ENCODE measurements at regions not wholly inside any gene's neighbourhood (a gene's known extent, or its start where the extent isn't known, plus 50 kb on each side); places are given as distances from the start of the nearest gene placed in this dataset.

DNA sequence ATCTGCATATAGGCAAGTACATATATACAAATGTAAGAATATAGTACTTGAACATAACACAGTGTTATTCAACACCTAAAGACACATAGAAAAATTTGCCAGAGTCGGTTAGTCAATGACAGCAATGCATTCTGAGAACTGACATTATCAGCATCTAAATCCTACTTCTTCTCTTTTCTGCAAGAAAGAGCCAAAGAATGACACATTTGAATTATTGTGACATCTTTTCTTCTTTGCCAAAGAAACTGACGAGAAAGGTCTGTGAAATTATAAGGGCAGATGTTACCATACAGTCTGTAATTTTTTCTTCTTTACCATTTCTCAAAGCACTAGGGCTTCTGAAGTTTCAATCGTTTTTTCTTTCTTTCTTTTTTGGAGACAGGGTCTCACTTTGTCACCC is 350.9 kb upstream of the NBEA start:
- H3K36me3 Mint-ChIP-seq (ENCODE audit: low read depth): no peaks in the 10 kb centered on the region
- no peak for ATAC-seq (replicated peaks)
- H3K4me1 Mint-ChIP-seq: no peaks in the 10 kb centered on the region
- H3K4me3 Mint-ChIP-seq: no peak overlapping the region
- H3K9me3 Mint-ChIP-seq: peaks cover 3% of the 10 kb centered on the region
- H3K27me3 Mint-ChIP-seq: peaks cover 7% of the 10 kb centered on the region
- no peak overlapping the region for H3K27ac Mint-ChIP-seq

DNA sequence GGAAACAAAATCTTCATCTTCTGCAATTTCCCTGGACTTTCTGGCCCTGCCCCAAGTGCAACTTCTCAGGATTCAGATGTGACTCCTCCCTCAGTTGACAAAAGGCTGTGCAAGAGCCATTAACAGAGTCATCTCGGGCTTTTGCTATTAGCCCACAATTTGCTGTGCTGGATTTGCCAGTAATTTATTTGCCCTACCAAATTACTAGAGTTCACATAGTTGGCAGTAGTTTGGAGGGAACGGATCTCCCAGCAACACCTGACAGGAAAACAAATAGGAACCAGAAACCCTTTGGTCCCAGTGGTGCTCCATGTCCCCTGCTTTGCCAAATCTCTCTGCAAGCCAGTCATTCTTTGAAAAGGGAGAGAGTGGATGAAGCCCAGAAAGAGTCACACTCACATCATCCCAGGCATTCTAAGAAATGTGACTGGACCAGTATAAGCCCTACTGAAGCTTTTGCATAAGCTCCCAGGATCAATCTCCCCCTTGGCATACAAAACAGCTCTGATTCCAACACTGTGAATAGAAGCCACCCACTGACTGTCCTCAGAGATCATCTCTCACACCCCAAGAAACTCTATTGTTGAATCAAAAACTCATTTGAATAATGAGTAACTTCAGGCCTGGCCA is 350.1 kb upstream of the NBEA start:
- Mint-ChIP-seq H3K9me3 (peaks cover 3% of the 10 kb centered on the region), H3K4me1 (no peaks in the 10 kb centered on the region), H3K27ac (no peak overlapping the region), H3K36me3 (ENCODE audit: low read depth) (no peaks in the 10 kb centered on the region), H3K27me3 (peaks cover 7% of the 10 kb centered on the region), H3K4me3 (no peak overlapping the region)
- ATAC-seq (replicated peaks): no peak

DNA sequence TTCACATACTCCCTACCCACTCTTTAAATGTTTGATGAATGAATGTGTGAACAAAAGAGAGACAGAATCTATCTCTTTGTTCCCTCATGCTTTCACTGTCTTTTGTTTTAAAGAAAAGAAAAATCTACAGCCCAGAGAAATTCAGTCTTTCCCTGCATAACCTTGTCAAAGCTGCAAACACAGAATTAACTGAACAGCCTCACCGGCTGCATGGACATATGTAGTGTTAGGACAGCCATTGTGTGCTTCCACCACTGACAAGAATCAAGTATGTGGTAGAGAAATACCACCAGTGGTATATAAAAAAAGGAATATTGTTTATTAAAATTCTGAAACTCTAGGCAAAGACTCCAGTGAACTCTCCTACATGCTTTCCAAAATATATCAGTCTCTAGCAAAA is 348.4 kb upstream of the NBEA start:
- peaks cover 3% of the 10 kb centered on the region for H3K9me3 Mint-ChIP-seq
- H3K27me3 Mint-ChIP-seq: peaks cover 7% of the 10 kb centered on the region
- no peak overlapping the region for H3K4me3 Mint-ChIP-seq
- no peaks in the 10 kb centered on the region for H3K4me1 Mint-ChIP-seq
- no peak overlapping the region for H3K27ac Mint-ChIP-seq
- ATAC-seq (replicated peaks): no peak
- no peaks in the 10 kb centered on the region for H3K36me3 Mint-ChIP-seq (ENCODE audit: low read depth)

DNA sequence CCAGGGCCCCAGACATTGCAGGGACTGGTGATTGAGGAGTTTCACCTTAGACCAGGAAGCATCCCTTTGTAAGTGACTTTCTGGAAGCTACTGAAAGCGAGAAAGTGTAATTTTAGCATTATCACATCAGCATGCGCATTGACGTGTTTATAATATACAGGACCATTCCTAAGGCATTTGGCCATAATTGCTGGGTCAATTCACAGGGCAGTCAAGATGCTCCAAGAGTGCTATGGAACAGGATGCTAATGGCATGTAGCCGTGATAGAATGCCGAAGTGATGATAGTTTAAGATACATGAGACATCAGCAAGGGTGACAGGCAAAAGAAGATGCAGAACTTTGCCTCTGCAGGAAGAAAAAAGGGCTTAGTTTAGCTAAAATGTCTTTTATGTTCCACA is 347.6 kb upstream of the NBEA start:
- no peak for ATAC-seq (replicated peaks)
- Mint-ChIP-seq H3K27ac (no peak overlapping the region), H3K27me3 (peaks cover 7% of the 10 kb centered on the region), H3K36me3 (ENCODE audit: low read depth) (no peaks in the 10 kb centered on the region), H3K4me1 (no peaks in the 10 kb centered on the region), H3K4me3 (no peak overlapping the region), H3K9me3 (peaks cover 3% of the 10 kb centered on the region)

DNA sequence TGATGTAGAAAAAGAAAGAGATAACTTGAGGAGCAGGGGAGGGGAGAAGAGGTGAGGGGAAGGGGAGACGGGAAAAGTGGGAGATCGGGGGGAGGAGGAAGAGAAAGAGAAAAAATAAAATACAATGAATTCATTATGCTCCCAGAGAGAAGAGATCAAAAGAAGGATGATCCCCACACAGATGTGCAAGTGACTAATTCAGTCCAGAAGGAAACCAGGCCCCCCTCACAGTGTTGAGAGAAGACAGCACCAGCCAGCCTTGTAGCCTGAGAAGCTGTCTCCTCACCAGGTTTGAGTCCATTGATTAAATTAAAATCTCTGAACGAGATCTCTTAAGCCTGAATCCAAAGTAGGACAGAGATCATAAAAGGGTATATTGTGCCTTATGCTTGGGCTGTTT is 333.7 kb upstream of the NBEA start:
- H3K36me3 Mint-ChIP-seq (ENCODE audit: low read depth): no peaks in the 10 kb centered on the region
- H3K9me3 Mint-ChIP-seq: peaks cover 13% of the 10 kb centered on the region
- peaks cover 3% of the 10 kb centered on the region for H3K27me3 Mint-ChIP-seq
- no peak overlapping the region for H3K4me3 Mint-ChIP-seq
- no peak for ATAC-seq (replicated peaks)
- H3K4me1 Mint-ChIP-seq: no peaks in the 10 kb centered on the region
- no peak overlapping the region for H3K27ac Mint-ChIP-seq

DNA sequence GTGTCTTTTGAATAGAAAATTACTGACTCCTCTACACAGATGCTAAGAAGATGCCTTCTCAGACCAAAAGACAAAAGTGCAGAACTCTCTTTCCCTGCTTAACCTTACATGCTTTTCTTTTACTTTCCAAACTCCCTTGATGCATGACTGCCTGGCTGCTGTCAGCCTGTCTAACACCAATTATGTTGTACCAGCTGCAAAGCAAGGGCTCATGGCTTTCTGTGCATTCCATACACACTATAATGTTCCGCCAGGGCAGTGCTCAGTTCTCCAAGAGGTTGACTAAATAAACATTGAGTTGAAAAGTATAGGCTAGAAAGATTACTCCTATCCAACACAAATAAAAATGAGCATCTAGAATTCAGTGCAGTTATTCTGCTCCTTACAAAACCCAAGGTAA is 330.4 kb upstream of the NBEA start:
- no peak for ATAC-seq (replicated peaks)
- H3K4me3 Mint-ChIP-seq: no peak overlapping the region
- H3K36me3 Mint-ChIP-seq (ENCODE audit: low read depth): no peaks in the 10 kb centered on the region
- no peak overlapping the region for H3K27ac Mint-ChIP-seq
- H3K9me3 Mint-ChIP-seq: peaks cover 9% of the 10 kb centered on the region
- no peaks in the 10 kb centered on the region for H3K4me1 Mint-ChIP-seq
- peaks cover 3% of the 10 kb centered on the region for H3K27me3 Mint-ChIP-seq

DNA sequence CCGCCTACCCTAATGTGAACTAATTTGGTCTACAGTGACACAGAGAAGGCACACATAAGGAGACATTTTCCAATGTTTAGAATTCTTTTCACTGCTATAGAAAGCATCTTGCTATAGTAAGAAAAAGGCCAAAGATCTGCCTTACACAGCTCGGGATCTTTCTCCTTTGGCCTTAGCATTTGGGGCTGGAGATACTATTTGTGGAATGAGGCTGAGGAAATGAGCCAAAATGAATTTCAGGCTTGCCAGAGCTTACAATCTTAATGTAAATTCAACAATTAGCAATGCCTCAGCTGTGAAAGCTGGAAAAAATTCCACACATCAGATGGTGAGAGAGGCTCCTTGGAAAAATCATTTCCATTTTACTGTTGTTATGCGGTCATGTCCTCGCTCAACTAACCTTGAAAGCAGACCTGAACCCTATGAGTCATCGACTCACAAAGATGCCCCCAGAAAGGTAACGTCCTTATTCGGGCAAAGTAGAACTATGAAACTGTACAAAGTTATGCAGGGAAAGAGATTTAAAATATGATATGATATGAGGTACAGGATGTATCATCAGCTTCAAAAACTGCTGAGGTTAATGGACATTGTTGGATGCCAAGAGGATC is 324.5 kb upstream of the NBEA start:
- no peak overlapping the region for H3K4me3 Mint-ChIP-seq
- no peaks in the 10 kb centered on the region for H3K36me3 Mint-ChIP-seq (ENCODE audit: low read depth)
- H3K9me3 Mint-ChIP-seq: peaks cover 2% of the 10 kb centered on the region
- peaks cover 3% of the 10 kb centered on the region for H3K27me3 Mint-ChIP-seq
- no peak for ATAC-seq (replicated peaks)
- no peak overlapping the region for H3K27ac Mint-ChIP-seq
- H3K4me1 Mint-ChIP-seq: no peaks in the 10 kb centered on the region

DNA sequence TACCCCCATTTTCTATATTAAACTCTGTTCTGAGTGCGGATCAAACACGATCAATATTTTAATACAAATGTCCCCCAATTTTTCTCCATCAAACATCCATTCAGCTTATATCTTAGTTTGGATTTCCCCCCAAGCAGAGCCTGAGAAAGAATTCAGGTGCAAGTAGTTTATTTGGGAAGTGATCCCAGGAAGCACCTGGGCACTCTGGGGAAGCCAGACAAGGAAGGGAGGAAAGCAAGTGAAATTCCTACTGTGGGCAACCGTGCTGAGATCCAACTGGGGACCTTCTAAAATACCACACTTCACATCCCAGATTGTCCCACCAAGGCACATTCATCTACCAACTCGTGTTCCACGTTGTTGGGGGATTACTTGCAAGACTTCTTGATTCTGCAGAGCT is 323.4 kb upstream of the NBEA start:
- Mint-ChIP-seq H3K9me3 (no peaks in the 10 kb centered on the region), H3K4me3 (no peak overlapping the region), H3K27ac (no peak overlapping the region), H3K4me1 (no peaks in the 10 kb centered on the region), H3K27me3 (peaks cover 3% of the 10 kb centered on the region), H3K36me3 (ENCODE audit: low read depth) (no peaks in the 10 kb centered on the region)
- ATAC-seq (replicated peaks): no peak

DNA sequence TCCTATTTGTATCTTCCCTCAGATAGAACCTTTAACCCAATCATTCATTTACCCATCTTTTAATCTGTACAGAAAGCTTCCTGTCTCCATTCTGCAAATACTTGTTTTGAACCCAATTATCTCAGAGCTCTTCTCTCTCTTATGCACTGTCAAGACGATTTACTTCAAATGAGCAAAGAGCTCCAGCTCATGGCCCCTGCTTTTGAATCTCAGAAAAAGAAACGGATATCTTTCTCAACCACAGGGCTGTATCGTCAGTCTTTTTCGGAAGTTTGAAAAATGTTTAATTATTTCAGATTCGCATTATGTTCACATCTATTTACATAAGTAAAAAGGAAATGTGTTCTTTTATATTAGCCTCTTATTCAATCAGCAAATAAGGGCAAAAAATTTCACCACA is 322.7 kb upstream of the NBEA start:
- H3K36me3 Mint-ChIP-seq (ENCODE audit: low read depth): no peaks in the 10 kb centered on the region
- no peak overlapping the region for H3K27ac Mint-ChIP-seq
- ATAC-seq (replicated peaks): no peak
- peaks cover 3% of the 10 kb centered on the region for H3K27me3 Mint-ChIP-seq
- H3K9me3 Mint-ChIP-seq: no peaks in the 10 kb centered on the region
- no peak overlapping the region for H3K4me3 Mint-ChIP-seq
- no peaks in the 10 kb centered on the region for H3K4me1 Mint-ChIP-seq

DNA sequence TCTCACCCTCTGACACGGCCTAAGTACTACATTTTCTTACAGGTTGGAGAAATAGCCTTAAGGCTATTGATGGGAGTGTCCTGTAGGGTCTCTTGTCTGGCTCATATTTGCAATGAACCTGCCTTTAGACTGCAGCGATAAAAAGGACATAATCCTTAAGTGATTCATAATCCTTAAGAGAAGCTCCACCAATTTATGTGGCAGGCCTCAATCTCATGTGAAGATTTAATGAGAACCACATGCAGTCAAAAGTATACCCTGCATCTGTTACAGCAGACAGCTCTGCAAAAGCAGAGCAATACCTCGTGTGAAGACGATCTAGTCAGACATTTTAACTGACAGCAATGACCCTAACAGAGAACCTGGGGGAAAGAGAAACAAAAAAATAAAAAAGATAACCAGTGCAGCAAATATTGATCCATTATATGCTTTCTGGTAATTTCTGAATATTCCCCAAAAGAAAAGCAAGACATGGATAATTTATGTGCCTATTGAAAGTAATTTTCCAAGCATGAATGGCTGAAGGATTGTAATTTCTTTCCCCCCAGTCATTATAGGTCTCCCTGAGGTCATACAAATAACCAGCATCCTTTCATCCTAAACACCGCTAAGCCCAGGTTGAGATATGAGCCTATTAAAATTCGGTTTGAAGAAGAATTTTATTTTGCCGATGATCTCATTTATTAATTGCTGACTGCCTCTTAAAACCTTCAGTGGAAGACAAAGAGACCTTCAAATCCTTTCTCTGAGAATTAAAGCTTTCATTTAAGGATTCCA is 321.8 kb upstream of the NBEA start:
- peaks cover 3% of the 10 kb centered on the region for H3K27me3 Mint-ChIP-seq
- no peaks in the 10 kb centered on the region for H3K4me1 Mint-ChIP-seq
- H3K27ac Mint-ChIP-seq: no peak overlapping the region
- H3K4me3 Mint-ChIP-seq: no peak overlapping the region
- ATAC-seq (replicated peaks): no peak
- H3K9me3 Mint-ChIP-seq: no peaks in the 10 kb centered on the region
- no peaks in the 10 kb centered on the region for H3K36me3 Mint-ChIP-seq (ENCODE audit: low read depth)

DNA sequence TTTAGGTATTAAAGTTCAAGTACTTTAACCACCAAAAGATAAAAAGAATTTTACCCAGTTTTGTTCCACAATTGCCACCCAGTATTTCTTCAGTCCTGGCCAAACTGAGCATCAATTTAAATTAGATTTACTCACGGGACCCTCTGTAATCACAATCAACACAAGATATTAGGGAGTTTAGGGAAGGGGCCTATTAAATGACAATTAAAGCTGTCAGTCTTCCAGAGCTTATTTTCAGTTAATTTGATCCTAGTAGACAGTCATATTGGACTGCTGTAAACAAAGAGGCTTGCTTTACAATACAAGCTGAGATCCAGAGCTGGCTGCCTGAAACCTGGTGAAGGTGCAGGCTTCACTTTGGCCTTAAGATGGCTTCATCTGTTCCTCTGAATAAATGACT is 321.2 kb upstream of the NBEA start:
- H3K27ac Mint-ChIP-seq: no peak overlapping the region
- H3K36me3 Mint-ChIP-seq (ENCODE audit: low read depth): no peaks in the 10 kb centered on the region
- H3K27me3 Mint-ChIP-seq: peaks cover 3% of the 10 kb centered on the region
- ATAC-seq (replicated peaks): no peak
- H3K4me1 Mint-ChIP-seq: no peaks in the 10 kb centered on the region
- H3K9me3 Mint-ChIP-seq: no peaks in the 10 kb centered on the region
- H3K4me3 Mint-ChIP-seq: no peak overlapping the region

DNA sequence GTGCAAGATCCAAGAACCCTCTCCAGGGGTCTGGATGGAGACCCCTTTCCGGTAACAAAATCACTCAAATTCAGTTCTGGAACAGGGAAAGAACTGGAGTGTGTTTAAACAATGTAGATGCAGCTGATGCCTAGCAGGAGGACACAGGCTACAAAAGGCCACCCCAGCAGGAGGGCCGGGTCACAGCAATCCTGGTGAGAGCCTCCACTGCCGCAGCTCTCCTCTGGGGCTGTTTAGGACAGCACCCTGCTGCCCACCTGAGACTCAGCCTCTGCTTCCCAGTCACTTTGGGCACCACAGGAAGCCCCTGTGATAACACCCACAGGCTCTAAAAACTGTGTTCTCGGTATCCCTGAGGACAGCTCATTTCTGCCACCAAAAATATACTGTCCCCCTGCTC is 318.7 kb upstream of the NBEA start:
- Mint-ChIP-seq H3K27me3 (peaks cover 7% of the 10 kb centered on the region), H3K9me3 (peaks cover 3% of the 10 kb centered on the region), H3K4me3 (no peak overlapping the region), H3K4me1 (no peaks in the 10 kb centered on the region), H3K36me3 (ENCODE audit: low read depth) (no peaks in the 10 kb centered on the region), H3K27ac (no peak overlapping the region)
- ATAC-seq (replicated peaks): no peak

DNA sequence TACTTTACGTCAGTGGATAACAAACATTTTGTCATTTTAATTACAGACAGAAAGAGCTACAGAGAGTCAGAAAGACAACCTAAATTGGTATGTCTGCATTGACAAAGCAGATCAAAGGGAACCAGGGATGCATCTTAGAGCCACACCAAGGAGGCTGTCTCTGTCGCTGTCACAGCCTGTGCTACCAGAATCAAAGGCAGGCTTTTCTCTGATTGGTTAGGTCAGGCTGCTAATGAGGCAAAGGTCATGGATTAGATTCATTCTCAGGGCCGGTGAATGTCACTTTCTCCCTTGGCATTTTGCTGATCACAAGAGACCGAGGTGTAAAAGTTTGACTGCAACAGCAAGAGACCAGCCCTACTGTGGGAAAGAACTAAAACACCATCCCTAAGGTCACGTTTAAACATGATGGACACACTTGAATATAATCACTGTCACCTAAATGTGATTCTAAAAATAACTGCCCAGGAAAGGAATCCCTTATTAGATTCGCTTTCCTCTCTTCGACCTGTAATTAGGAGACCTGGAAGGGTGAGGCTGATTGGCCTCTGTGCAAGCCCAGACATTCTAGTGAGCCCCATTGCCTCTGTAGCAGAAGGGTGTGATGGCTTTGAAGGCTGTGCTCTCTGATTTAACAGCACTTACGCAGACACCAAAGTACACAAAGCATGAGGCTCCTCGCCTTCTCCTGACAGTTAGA is 314.4 kb upstream of the NBEA start:
- Mint-ChIP-seq H3K4me3 (no peak overlapping the region), H3K9me3 (peaks cover 3% of the 10 kb centered on the region), H3K27ac (no peak overlapping the region), H3K27me3 (peaks cover 7% of the 10 kb centered on the region), H3K4me1 (no peaks in the 10 kb centered on the region), H3K36me3 (ENCODE audit: low read depth) (no peaks in the 10 kb centered on the region)
- no peak for ATAC-seq (replicated peaks)

DNA sequence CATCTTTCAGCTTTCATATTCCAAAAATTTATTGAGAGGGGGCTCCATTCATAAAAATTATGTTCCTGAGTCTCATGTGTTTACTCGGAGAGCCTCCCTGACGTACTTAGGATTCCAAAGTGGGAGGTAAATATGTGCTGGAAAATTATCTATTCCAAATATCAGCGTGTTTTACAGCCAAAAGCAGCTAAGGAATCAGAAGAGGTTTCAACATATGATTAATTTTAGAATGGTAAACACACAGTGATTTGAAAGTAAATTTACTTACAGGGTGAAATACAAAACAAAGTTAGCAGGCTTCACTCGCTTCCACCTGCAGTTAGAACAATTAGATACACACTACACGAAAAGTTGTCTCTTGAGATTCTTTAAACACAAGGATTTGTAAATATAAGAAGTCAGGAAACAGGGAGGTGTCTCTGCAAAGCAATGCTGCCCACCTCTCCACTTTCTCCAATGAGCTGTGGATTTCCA is 313.8 kb upstream of the NBEA start:
- Mint-ChIP-seq H3K27me3 (peaks cover 7% of the 10 kb centered on the region), H3K27ac (no peak overlapping the region), H3K36me3 (ENCODE audit: low read depth) (no peaks in the 10 kb centered on the region), H3K9me3 (peaks cover 3% of the 10 kb centered on the region), H3K4me3 (no peak overlapping the region), H3K4me1 (no peaks in the 10 kb centered on the region)
- no peak for ATAC-seq (replicated peaks)

DNA sequence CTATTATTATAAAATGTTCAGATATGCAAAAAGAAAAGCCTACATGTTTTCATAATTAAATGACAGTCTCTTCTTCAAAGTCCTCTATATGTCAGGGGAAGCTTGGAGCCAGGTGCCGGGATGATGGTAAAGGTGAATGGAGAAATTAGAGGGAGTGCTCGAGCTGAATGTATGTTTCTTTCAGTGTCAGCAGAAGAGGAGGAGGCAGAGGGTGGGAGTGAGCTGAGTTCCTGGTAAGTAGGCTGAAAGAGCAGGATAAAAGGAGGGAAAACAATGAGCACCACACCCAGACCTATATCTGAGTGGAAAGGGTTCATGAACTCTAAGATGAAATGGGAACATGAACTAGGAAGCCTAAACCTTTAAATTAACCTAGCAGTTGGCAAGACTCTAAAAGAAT is 307.6 kb upstream of the NBEA start:
- Mint-ChIP-seq H3K27ac (no peak overlapping the region), H3K4me1 (no peaks in the 10 kb centered on the region), H3K36me3 (ENCODE audit: low read depth) (no peaks in the 10 kb centered on the region), H3K27me3 (no peaks in the 10 kb centered on the region), H3K9me3 (peaks cover 3% of the 10 kb centered on the region), H3K4me3 (no peak overlapping the region)
- no peak for ATAC-seq (replicated peaks)
